CD4-positive, alpha-beta T cell (primary cell): ENCODE measurements at regions not wholly inside any gene's neighbourhood (a gene's known extent, or its start where the extent isn't known, plus 50 kb on each side); places are given as distances from the start of the nearest gene placed in this dataset.

Experiments used
- ATAC-seq: fragments of 200-7000 bp; cut with Tn5 transposase; one replicate; pipeline ENCODE4 v1.10.0; 2022; ENCODE audit warnings: mild to moderate bottlenecking; ENCODE audit not compliant: poor library complexity
- CTCF ChIA-PET: fragments of 350-600 bp; sonication (Branson Sonifier 250); formaldehyde crosslinking; loops from one replicate; lab custom pipeline; 2021; ENCODE audit warnings: antibody characterized with exemption, inconsistent platforms; lab: Charles Lee
- POLR2A ChIA-PET: fragments of 350-600 bp; sonication (Branson Sonifier 250); formaldehyde crosslinking; loops from one replicate; lab custom pipeline; 2021; ENCODE audit warnings: antibody characterized with exemption, inconsistent platforms; lab: Charles Lee
- DNase-seq, 14 experiments: peaks; one replicate each; pipeline ENCODE4 v3.0.0-alpha.2; 2013 to 2020; ENCODE audit warnings: mixed read lengths in 2 of 14
- H3K27ac ChIP-seq, 2 donors: one replicate each; pipeline versions ENCODE4 v1.5.1 to v1.7.0; 2013; ENCODE audit warnings: low read length in 2 of 2, low read depth in 1 of 2, mild to moderate bottlenecking in 1 of 2
- H3K27me3 ChIP-seq, 2 experiments: 1 replicate in 1 of 2; 2 replicates in 1 of 2; pipeline versions ENCODE4 v1.6.1 to v1.7.0; 2013; ENCODE audit warnings: low read length in 2 of 2, control low read depth in 1 of 2, mild to moderate bottlenecking in 1 of 2, moderate library complexity in 1 of 2; ENCODE audit not compliant: insufficient read depth in 2 of 2, control insufficient read depth in 1 of 2
- H3K36me3 ChIP-seq: one replicate; pipeline ENCODE4 v1.6.1; 2013; ENCODE audit warnings: low read length, control low read depth; ENCODE audit not compliant: insufficient read depth
- H3K4me1 ChIP-seq: one replicate; pipeline ENCODE4 v1.6.1; 2013; ENCODE audit warnings: low read length, control low read depth; ENCODE audit not compliant: insufficient read depth
- H3K4me3 ChIP-seq: one replicate; pipeline ENCODE4 v1.5.1; 2013; ENCODE audit warnings: mild to moderate bottlenecking, low read length, moderate library complexity
- H3K9me3 ChIP-seq, 2 experiments: 1 replicate in 1 of 2; 2 replicates in 1 of 2; pipeline versions ENCODE4 v1.6.1 to v1.7.0; 2013; ENCODE audit warnings: low read length in 2 of 2, mild to moderate bottlenecking in 2 of 2, control low read depth in 1 of 2, moderate library complexity in 1 of 2; ENCODE audit not compliant: control insufficient read depth in 1 of 2, insufficient read depth in 1 of 2
- H3K27ac Mint-ChIP-seq: one replicate; pipeline ENCODE4 v1.8.0; 2020; ENCODE audit warnings: mixed read lengths
- H3K27me3 Mint-ChIP-seq: one replicate; pipeline ENCODE4 v1.8.0; 2021; ENCODE audit warnings: mixed read lengths
- H3K36me3 Mint-ChIP-seq: one replicate; pipeline ENCODE4 v1.8.0; 2021; ENCODE audit warnings: low read depth, mixed read lengths
- H3K4me1 Mint-ChIP-seq: one replicate; pipeline ENCODE4 v1.8.0; 2021; ENCODE audit warnings: low read depth, mixed read lengths
- H3K4me3 Mint-ChIP-seq: one replicate; pipeline ENCODE4 v1.8.0; 2020; ENCODE audit warnings: mild to moderate bottlenecking, mixed read lengths
- H3K9me3 Mint-ChIP-seq: one replicate; pipeline ENCODE4 v1.8.0; 2020; ENCODE audit warnings: mixed read lengths
- intact Hi-C, 2 experiments: fragments of 100-400 bp; cut with DNase I in 1 of 2; cut with micrococcal nuclease in 1 of 2; formaldehyde crosslinking; loops; one replicate each; pipeline versions ENCODE4 v1.15.1 to v1.9.0; 2023 to 2025; cut with DNase I, micrococcal nuclease
- TF ChIP-seq, protein P1 (sequence below): fragments of 200-600 bp; IDR thresholded peaks from one replicate; pipeline ENCODE4 v1.8.0; 2022; ENCODE audit warnings: antibody characterized with exemption, mild to moderate bottlenecking

DNA sequence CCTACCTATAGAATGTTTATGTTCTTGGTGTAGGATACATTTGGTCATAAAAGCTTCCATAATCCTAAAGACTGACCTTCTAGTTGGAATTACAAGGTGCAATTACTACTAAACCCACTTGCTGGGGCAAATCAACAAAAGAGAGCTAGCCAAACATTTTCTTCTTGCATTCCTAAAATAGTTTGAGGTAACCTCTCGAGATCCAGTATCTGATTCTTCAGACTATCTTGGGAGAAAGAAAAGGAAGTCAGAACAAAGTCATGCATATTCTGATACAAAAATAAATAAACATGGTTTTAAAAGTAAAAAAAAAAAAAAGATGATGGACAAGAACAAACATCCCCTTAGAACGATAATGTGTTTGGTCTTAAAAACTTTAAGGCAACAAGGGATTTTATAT is 294.2 kb upstream of the RSPO3 start:
- no peaks in the 10 kb centered on the region for H3K9me3 ChIP-seq
- H3K27ac ChIP-seq: no peak overlapping the region
- TF ChIP-seq, protein P1, sequence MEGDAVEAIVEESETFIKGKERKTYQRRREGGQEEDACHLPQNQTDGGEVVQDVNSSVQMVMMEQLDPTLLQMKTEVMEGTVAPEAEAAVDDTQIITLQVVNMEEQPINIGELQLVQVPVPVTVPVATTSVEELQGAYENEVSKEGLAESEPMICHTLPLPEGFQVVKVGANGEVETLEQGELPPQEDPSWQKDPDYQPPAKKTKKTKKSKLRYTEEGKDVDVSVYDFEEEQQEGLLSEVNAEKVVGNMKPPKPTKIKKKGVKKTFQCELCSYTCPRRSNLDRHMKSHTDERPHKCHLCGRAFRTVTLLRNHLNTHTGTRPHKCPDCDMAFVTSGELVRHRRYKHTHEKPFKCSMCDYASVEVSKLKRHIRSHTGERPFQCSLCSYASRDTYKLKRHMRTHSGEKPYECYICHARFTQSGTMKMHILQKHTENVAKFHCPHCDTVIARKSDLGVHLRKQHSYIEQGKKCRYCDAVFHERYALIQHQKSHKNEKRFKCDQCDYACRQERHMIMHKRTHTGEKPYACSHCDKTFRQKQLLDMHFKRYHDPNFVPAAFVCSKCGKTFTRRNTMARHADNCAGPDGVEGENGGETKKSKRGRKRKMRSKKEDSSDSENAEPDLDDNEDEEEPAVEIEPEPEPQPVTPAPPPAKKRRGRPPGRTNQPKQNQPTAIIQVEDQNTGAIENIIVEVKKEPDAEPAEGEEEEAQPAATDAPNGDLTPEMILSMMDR: no peak
- no peaks in the 10 kb centered on the region for H3K9me3 Mint-ChIP-seq
- ChIA-PET POLR2A (no interaction called here), CTCF (no interaction called here)
- no peak overlapping the region for H3K4me3 ChIP-seq
- DNase-seq (no peak), ATAC-seq (no peak)
- H3K27me3 Mint-ChIP-seq: no peaks in the 10 kb centered on the region
- no peaks in the 10 kb centered on the region for H3K36me3 Mint-ChIP-seq
- H3K27me3 ChIP-seq: no peaks in the 10 kb centered on the region
- intact Hi-C loops: no loop called here
- no peaks in the 10 kb centered on the region for H3K36me3 ChIP-seq
- no peaks in the 10 kb centered on the region for H3K4me1 ChIP-seq
- no peak overlapping the region for H3K27ac Mint-ChIP-seq
- H3K4me1 Mint-ChIP-seq: no peaks in the 10 kb centered on the region
- H3K4me3 Mint-ChIP-seq: no peak overlapping the region

DNA sequence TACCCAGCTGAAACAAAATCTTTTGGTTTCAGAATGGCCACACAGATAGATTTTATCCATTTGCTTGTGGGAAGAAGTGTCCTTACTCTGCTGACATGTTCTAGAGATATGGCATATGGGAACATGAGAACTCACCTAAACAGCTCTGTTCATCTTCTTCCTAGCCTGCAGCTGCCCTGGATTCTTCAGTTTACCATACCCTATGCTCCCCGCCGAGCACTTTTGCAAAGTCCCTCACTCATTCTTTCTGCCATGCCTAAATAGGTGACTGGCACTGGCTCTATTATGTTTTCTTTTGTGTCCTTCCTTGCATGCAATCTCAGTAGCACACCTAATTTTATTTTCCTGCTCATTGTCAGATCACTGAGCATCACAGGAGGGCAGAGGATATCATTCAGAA is 293.7 kb upstream of the RSPO3 start:
- Histone ChIP-seq H3K9me3 (no peaks in the 10 kb centered on the region), H3K36me3 (no peaks in the 10 kb centered on the region), H3K27me3 (no peaks in the 10 kb centered on the region), H3K27ac (no peak overlapping the region), H3K4me3 (no peak overlapping the region), H3K4me1 (no peaks in the 10 kb centered on the region)
- no peaks in the 10 kb centered on the region for H3K9me3 Mint-ChIP-seq
- intact Hi-C loops: no loop called here
- no peaks in the 10 kb centered on the region for H3K36me3 Mint-ChIP-seq
- ATAC-seq: no peak
- H3K4me3 Mint-ChIP-seq: no peak overlapping the region
- DNase-seq: no peak
- ChIA-PET CTCF (no interaction called here), POLR2A (no interaction called here)
- TF ChIP-seq, protein P1: no peak
- H3K27me3 Mint-ChIP-seq: no peaks in the 10 kb centered on the region
- H3K4me1 Mint-ChIP-seq: no peaks in the 10 kb centered on the region
- no peak overlapping the region for H3K27ac Mint-ChIP-seq

DNA sequence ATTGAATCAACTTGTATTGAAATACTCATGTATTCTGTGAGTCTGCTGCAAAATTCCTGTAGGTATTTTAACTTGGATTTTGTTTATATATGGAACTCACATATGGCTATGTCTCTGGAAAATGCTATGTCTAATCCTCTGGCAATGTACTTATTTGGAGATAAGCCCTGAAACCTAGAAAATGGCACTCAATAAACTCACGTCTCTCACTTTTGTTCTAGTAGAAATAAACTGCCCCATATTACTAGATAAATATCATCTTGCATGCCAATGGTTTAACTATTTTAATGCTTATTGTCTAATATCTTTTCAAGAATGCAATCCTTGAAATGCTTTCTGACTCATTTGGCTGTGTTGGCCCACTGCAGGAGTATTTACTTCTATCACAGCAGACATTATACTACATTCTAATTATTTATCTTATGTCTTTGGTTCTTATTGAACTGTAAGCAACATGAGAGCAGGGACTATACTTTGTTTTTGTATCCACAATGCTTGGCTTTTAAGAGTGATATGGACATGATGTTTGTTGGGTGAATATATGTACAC is 292.2 kb upstream of the RSPO3 start:
- H3K9me3 ChIP-seq: no peaks in the 10 kb centered on the region
- no peak overlapping the region for H3K27ac Mint-ChIP-seq
- H3K9me3 Mint-ChIP-seq: no peaks in the 10 kb centered on the region
- TF ChIP-seq, protein P1: no peak
- no peaks in the 10 kb centered on the region for H3K36me3 Mint-ChIP-seq
- intact Hi-C loops: no loop called here
- H3K27me3 Mint-ChIP-seq: no peaks in the 10 kb centered on the region
- H3K36me3 ChIP-seq: no peaks in the 10 kb centered on the region
- no peaks in the 10 kb centered on the region for H3K4me1 Mint-ChIP-seq
- ATAC-seq (no peak), DNase-seq (no peak)
- H3K27ac ChIP-seq: no peak overlapping the region
- ChIA-PET CTCF (no interaction called here), POLR2A (no interaction called here)
- H3K27me3 ChIP-seq: no peaks in the 10 kb centered on the region
- no peak overlapping the region for H3K4me3 Mint-ChIP-seq
- H3K4me3 ChIP-seq: no peak overlapping the region
- no peaks in the 10 kb centered on the region for H3K4me1 ChIP-seq
